ENCODE measurements at regions not wholly inside any gene's neighbourhood (a gene's known extent, or its start where the extent isn't known, plus 50 kb on each side); places are given as distances from the start of the nearest gene placed in this dataset.
"Not testable (repeated sequence)": the region's sequence is repeated elsewhere in the genome, so short reads cannot be mapped to it uniquely, and the experiment has no call there.

DNA sequence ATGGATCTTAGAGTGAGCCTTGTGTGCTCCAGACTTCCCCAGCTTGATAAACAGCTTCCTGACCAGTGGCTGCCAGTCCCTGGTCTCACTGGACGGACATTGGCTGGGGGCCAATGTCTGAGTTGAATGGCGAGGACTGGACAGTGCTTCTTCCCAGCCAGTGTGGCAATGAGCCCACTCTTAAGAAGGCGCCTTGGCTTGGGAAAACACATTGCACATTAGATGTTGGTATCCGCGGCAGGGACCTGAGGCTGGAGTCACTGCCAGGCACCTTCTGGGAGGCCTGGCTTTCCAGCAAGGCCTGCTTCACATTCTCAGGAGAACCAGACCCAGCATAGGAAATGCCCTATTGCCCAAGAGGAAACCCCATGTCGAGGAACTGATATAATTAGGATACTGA, 273.5 kb upstream of the PLGLB1 start:
- TF ChIP-seq, protein P1, sequence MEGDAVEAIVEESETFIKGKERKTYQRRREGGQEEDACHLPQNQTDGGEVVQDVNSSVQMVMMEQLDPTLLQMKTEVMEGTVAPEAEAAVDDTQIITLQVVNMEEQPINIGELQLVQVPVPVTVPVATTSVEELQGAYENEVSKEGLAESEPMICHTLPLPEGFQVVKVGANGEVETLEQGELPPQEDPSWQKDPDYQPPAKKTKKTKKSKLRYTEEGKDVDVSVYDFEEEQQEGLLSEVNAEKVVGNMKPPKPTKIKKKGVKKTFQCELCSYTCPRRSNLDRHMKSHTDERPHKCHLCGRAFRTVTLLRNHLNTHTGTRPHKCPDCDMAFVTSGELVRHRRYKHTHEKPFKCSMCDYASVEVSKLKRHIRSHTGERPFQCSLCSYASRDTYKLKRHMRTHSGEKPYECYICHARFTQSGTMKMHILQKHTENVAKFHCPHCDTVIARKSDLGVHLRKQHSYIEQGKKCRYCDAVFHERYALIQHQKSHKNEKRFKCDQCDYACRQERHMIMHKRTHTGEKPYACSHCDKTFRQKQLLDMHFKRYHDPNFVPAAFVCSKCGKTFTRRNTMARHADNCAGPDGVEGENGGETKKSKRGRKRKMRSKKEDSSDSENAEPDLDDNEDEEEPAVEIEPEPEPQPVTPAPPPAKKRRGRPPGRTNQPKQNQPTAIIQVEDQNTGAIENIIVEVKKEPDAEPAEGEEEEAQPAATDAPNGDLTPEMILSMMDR (IDR thresholded peaks at IDR 0.05), result not testable (repeated sequence)
- TF ChIP-seq RAD21 (conservative IDR thresholded peaks at IDR 0.05 in 1 of 2, IDR thresholded peaks at IDR 0.05 in 1 of 2); JUNB (IDR thresholded peaks at IDR 0.05); RNF2 (IDR thresholded peaks at IDR 0.05; ENCODE audit: borderline replicate concordance, low read depth); SMC3 (IDR thresholded peaks at IDR 0.05); JUN (IDR thresholded peaks at IDR 0.05); ZFP36 (IDR thresholded peaks at IDR 0.05; ENCODE audit: borderline replicate concordance, partially characterized antibody); CEBPB (IDR thresholded peaks at IDR 0.05); RCOR1 (IDR thresholded peaks at IDR 0.05; ENCODE audit: low read depth, low read length); BHLHE40 (IDR thresholded peaks at IDR 0.05; ENCODE audit: low read depth, low read length); RFX5 (IDR thresholded peaks at IDR 0.05); KDM5A (IDR thresholded peaks at IDR 0.05): not testable (repeated sequence)
- TF ChIP-seq, protein P2, sequence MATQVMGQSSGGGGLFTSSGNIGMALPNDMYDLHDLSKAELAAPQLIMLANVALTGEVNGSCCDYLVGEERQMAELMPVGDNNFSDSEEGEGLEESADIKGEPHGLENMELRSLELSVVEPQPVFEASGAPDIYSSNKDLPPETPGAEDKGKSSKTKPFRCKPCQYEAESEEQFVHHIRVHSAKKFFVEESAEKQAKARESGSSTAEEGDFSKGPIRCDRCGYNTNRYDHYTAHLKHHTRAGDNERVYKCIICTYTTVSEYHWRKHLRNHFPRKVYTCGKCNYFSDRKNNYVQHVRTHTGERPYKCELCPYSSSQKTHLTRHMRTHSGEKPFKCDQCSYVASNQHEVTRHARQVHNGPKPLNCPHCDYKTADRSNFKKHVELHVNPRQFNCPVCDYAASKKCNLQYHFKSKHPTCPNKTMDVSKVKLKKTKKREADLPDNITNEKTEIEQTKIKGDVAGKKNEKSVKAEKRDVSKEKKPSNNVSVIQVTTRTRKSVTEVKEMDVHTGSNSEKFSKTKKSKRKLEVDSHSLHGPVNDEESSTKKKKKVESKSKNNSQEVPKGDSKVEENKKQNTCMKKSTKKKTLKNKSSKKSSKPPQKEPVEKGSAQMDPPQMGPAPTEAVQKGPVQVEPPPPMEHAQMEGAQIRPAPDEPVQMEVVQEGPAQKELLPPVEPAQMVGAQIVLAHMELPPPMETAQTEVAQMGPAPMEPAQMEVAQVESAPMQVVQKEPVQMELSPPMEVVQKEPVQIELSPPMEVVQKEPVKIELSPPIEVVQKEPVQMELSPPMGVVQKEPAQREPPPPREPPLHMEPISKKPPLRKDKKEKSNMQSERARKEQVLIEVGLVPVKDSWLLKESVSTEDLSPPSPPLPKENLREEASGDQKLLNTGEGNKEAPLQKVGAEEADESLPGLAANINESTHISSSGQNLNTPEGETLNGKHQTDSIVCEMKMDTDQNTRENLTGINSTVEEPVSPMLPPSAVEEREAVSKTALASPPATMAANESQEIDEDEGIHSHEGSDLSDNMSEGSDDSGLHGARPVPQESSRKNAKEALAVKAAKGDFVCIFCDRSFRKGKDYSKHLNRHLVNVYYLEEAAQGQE (IDR thresholded peaks at IDR 0.05), result not testable (repeated sequence)
- TF ChIP-seq, protein P3, sequence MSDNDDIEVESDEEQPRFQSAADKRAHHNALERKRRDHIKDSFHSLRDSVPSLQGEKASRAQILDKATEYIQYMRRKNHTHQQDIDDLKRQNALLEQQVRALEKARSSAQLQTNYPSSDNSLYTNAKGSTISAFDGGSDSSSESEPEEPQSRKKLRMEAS (IDR thresholded peaks at IDR 0.05), result not testable (repeated sequence)
